ENCODE measurements at regions not wholly inside any gene's neighbourhood (a gene's known extent, or its start where the extent isn't known, plus 50 kb on each side); places are given as distances from the start of the nearest gene placed in this dataset.

- no peak for TF ChIP-seq CTCF (IDR thresholded peaks at IDR 0.05)
- no peak for TF ChIP-seq REST (IDR thresholded peaks at IDR 0.05; ENCODE audit: insufficient read depth in 1 of 2, low read depth in 2 of 2, low read length in 1 of 2)
These were observed 75.0 kb upstream of the MBNL1 start for GRCh38 chr3:152193673-152194267.
